Lower leg skin (tissue), 4 donors: ENCODE measurements at regions not wholly inside any gene's neighbourhood (a gene's known extent, or its start where the extent isn't known, plus 50 kb on each side); places are given as distances from the start of the nearest gene placed in this dataset.

Source experiments
- DNase-seq, 2 donors: peaks; one replicate each; pipeline ENCODE4 v3.0.0-alpha.2; 2019; ENCODE audit warnings: low spot score in 2 of 2
- H3K4me3 ChIP-seq: fragments of 200-600 bp; sonication (generic); 2 replicates; pipeline ENCODE4 v1.5.1; 2017; ENCODE audit warnings: mild to moderate bottlenecking, low read depth; ENCODE audit not compliant: poor library complexity, severe bottlenecking
- CTCF ChIP-seq, 3 donors: fragments of 450-650 bp; IDR thresholded peaks; one replicate each; pipeline ENCODE4 v1.5.1; 2016; ENCODE audit warnings: antibody characterized with exemption in 3 of 3, mild to moderate bottlenecking in 3 of 3, moderate library complexity in 2 of 3
- POLR2A ChIP-seq, 2 donors: fragments of 450-650 bp; IDR thresholded peaks; one replicate each; pipeline ENCODE4 v1.6.1; 2016 to 2017; ENCODE audit warnings: antibody characterized with exemption in 2 of 2, mild to moderate bottlenecking in 1 of 2, moderate library complexity in 1 of 2
- WGBS, 2 donors: methylation state at CpG; one replicate each; pipeline ENCODE4 v1.1.5; 2018; 5-methylcytosine and 5-hydroxymethylcytosine counted together
- intact Hi-C: fragments of 100-400 bp; cut with DNase I; formaldehyde crosslinking; loops from one replicate; pipeline ENCODE4 v1.15.0; 2023; ENCODE audit warnings: low total_unique reads

- 82 to 86% methylated on average over 11 of the region's 11 CpGs for WGBS, 2 donors
- peak in 1 of 2 donors; percentile 59 for DNase-seq
- intact Hi-C loops, result no loop called here
- H3K4me3 ChIP-seq, result no peak overlapping the region
- TF ChIP-seq CTCF (IDR thresholded peaks at IDR 0.05) (no peak), POLR2A (IDR thresholded peaks at IDR 0.05) (no peak)
These were observed 64.7 kb downstream of the KLF15 start for GRCh38 chr3:126292318-126293070.

GRCh38 chr3:126291537-126291936 is 65.7 kb downstream of the KLF15 start:
- no peak overlapping the region for H3K4me3 ChIP-seq
- DNase-seq, result peak in 1 of 2 donors; percentile 75
- TF ChIP-seq POLR2A (IDR thresholded peaks at IDR 0.05) (no peak), CTCF (IDR thresholded peaks at IDR 0.05) (no peak)
- intact Hi-C loops, result no loop called here
- 75 to 80% methylated on average over 8 of the region's 8 CpGs for WGBS, 2 donors

DNA sequence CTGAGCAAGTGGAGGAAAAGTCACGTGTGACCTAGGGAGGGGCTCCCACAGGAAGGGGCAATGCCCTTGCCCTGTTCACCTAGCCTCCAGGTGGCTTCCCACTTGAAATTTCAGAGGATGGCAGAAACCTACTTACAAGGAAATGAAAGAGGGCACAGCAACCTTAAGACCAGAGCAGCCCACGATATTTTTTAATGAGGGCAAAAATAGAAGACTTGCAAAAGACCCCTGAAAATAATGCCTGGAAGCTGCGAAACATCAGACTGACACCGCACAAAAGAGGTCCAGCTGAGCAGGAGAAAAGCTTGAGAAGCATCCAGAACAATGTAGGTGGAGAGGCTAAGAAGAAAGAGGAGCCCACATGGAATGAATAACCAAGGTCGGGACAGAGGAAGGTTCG is 66.1 kb downstream of the KLF15 start:
- 82 to 85% methylated on average over 6 of the region's 6 CpGs for WGBS, 2 donors
- TF ChIP-seq CTCF (IDR thresholded peaks at IDR 0.05) (no peak), POLR2A (IDR thresholded peaks at IDR 0.05) (no peak)
- DNase-seq, result peak in 1 of 2 donors; percentile 21

GRCh38 chr3:126290325-126290724 is 66.9 kb downstream of the KLF15 start:
- intact Hi-C loops, result no loop called here
- DNase-seq, result peak in 1 of 2 donors; percentile 42
- no peak overlapping the region for H3K4me3 ChIP-seq
- no peak for TF ChIP-seq CTCF (IDR thresholded peaks at IDR 0.05)
- no peak for TF ChIP-seq POLR2A (IDR thresholded peaks at IDR 0.05)
- WGBS, 2 donors, result 64 to 71% methylated on average over 1 of the region's 1 CpG

More for the DNA sequence above, 66.1 kb downstream of the KLF15 start:
- intact Hi-C loops, result no loop called here
- no peak overlapping the region for H3K4me3 ChIP-seq

GRCh38 chr3:126289096-126289495 is 68.1 kb downstream of the KLF15 start:
- no peak overlapping the region for H3K4me3 ChIP-seq
- 58 to 77% methylated on average over 1 of the region's 1 CpG for WGBS, 2 donors
- intact Hi-C loops, result no loop called here
- TF ChIP-seq POLR2A (IDR thresholded peaks at IDR 0.05) (no peak), CTCF (IDR thresholded peaks at IDR 0.05) (no peak)
- DNase-seq, result no peak

DNA sequence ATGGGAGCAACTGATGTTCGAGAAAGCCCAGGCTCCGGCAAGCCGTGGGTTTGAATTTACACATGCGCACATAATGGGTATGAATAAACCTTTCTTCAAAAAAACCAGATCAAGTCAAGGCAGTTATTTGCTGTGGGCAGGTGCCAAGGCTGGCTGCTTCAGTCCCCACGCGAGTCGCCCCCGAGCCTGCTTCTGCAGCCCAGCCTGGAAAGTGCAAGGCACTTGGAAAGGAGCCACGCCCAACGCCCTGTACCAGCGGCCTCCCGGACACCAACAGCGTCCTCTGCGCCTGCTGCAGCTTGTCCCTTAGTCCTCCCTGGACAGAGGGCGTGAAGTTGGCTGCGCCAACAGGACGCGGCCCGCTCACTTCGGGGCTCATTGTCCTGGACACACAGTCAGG is 68.9 kb downstream of the KLF15 start:
- TF ChIP-seq POLR2A (IDR thresholded peaks at IDR 0.05) (no peak), CTCF (IDR thresholded peaks at IDR 0.05) (no peak)
- 36 to 45% methylated on average over 20 of the region's 20 CpGs for WGBS, 2 donors
- intact Hi-C loops, result no loop called here
- DNase-seq, result peak in 1 of 2 donors; percentile 87
- no peak overlapping the region for H3K4me3 ChIP-seq
